GM18867 (cell line): ENCODE measurements at regions not wholly inside any gene's neighbourhood (a gene's known extent, or its start where the extent isn't known, plus 50 kb on each side); places are given as distances from the start of the nearest gene placed in this dataset.

Experiments used
- ATAC-seq: cut with Tn5 transposase; IDR thresholded peaks from one replicate; pipeline ENCODE4 v1.9.1; 2021; ENCODE audit warnings: mild to moderate bottlenecking, moderate library complexity; ENCODE audit not compliant: unreplicated experiment

DNA sequence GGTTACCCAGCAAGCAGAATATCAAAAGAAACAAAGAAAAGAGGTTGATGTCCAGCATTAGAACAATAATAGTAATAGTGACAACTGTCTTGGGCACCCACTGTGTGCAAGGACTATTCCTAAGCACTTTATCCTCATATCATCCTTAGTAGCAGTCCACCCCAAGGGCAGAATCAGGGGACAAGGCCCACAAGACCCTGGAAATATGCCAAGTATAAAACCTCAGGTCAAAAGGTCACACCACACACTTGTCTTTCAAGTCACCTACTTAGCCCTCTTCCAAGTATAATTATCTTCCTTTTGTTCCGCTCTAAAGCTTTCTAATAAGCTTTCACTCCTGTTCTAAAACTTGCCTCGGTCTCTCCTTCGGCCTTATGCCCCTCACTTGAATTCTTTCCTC lies 124.0 kb upstream of the STT3B start:
- ATAC-seq: no peak

DNA sequence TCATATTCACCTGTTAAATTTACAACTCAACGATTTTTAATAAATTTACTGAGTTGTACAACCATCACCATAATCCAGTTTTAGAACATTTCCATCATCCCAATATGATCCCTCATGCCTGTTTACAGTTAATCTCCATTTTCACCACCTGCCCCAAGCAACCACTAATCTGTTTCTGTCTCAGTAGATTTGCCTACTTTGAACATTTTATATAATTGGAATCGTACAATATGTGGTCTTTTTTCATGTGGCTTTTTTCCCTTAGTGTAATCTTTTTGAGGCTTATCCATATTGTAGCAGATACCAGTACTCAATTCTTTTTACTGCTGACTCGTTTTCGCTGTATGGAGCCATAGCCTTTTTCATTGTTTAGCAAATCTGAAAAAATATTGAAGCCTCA lies 123.3 kb upstream of the STT3B start:
- no peak for ATAC-seq

DNA sequence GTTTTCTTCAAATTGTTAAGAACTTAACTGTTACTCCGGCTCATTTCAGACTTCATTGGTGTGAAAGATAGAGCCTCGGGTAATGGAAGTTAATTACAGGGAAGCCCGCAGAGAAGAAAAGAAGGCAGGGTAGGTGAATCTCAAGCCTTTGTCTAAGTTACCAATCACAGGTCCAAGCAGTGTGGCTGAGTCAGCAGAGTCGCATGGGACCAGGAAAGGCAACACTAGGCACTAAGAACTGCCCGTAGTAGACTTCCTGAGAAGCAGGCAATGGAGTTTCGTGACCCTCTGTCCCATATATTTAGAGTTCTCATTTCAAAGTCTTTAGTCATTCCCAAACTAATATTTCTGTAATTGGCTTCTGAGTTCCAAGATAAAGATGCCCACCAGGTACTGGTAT lies 122.9 kb upstream of the STT3B start:
- no peak for ATAC-seq

DNA sequence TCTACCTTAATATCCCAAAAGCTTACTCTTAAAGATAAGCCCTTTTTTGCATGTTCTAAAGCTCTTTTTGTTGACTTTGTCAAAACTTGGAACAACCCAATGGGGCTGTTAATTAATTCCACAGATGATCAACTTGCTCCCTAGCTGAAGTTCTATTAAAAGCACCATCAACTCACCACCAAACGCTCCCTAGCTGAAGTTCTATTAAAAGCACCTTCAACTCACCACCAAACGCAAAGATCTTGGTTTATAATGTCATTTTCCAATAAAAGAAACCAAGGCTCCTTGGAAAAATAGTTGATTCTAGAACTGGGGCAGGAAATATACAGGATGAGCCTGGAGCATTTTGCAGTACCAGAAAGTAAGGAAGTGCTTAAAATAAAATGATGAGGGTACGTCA lies 122.3 kb upstream of the STT3B start:
- ATAC-seq: no peak

DNA sequence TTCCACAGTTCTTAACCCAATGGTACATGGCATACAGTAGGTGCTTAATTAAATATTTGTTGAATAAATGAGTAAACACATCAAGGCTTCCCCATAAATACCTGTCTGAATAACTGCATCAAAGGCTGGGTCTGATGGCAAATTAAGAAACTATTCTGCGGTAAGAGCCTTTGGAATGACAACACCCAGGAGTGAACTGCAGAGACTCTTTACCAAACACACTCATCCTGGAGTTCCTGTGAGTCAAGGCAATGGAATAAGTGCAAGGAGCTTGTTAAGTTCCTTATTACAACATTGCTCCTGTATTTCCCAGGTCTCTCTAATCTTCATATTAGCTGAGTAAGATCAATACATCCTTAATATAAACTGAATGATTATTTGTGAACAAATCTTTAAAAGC lies 119.9 kb upstream of the STT3B start:
- no peak for ATAC-seq

DNA sequence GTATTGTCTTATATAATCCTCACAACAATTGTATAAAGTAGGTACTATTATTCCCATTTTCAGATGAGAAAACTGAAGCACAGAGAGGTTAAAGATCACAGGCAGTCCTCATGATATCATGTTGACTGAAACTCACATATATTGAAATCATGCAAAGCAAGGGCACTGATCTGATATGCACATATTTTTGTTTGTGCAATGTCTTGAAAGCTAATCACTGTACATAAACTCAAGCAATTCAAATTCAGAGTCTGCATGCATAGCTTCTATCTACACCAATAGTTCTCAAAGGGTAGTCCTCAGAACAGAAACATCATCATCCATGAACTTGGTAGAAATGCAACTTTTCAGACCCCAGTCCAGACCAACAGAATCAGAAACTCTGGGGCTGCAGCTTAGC lies 119.2 kb upstream of the STT3B start:
- no peak for ATAC-seq

DNA sequence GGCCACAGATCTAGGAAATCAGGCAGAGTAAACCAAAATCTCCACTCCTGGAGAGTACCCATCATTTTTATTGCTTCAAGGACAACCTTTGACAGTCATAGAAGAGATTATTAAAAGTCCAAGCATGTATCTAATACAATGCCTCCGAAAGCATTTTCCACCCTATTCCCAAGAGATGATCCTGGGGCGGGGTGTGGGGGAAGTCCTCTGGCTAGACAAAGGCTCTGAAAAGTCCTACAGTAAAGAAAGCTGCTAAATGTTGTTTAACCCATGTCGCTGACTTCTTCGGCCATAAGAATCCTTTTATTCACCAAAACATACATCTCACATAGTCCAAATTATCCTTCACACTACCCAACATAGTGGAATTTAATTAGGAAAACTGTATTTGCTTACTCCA lies 115.7 kb upstream of the STT3B start:
- ATAC-seq: no peak

DNA sequence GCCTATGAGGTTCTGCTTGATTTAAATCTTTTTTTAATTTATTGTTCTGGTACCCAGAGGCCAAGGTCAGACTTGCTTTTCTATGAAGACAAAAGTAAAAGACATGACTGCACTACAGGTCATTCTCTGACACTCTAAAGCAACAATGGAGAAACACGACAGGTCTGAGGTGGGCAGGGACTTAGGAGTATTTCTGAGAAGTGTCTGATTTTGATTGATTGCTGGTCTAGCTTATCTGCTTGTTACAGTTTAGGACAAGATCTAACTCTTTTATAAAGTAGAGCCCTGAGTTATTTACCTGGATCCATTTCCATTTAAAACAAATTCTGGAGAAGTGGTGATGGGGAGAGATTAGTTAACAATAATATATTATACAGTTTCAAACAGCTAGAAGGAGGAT lies 115.2 kb upstream of the STT3B start:
- ATAC-seq: no peak

DNA sequence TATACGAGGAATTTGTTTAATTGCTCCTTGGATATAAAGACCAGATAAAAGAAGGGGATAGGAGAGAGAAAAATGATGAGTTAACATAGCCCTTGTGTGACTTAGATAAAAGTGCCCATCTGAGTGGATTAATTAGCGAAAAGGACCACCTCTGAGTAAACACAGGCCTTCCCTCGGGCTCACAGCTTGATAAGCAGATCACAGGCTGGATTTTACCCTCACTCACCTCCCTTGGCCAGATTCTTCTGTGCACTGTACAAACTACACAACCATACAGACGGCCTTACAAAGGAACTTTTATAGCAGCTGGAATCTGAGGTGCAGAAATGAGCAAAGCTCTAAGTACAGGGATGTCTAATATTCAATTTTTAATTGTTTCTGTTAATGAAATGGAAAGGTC lies 112.4 kb upstream of the STT3B start:
- no peak for ATAC-seq

DNA sequence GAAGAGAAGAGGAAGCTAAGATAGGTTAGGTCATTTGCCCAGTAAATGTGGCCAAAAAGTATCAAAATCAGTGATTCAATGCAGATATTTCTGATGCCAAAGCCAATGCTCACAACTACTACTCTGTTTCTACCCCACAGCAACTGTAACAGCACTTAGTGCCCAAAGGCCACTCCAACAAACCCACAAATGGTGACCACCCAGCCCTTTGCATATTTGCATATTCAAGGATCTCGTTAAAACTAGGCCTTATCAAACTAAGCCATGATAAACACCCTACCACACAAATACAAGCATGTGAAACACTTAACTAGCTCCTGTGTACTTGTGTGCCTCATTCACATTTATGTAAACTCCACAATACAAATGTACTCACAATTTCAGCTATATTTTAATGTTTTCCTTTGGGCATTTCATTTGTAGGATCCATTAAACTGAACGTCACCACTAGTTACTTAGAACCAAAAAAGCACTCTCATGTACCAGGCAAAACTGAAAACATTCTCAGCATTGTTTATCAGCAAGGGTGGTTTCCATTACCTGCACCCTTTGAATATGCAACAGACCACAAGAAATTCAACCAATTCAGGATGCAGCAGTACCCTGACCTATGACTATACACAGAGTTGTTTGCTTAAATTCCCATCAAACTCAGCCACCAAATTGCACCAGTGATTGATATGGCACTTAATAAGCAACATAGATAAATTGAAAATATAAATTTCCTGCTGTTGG lies 111.2 kb upstream of the STT3B start:
- peak; percentile 74 for ATAC-seq

DNA sequence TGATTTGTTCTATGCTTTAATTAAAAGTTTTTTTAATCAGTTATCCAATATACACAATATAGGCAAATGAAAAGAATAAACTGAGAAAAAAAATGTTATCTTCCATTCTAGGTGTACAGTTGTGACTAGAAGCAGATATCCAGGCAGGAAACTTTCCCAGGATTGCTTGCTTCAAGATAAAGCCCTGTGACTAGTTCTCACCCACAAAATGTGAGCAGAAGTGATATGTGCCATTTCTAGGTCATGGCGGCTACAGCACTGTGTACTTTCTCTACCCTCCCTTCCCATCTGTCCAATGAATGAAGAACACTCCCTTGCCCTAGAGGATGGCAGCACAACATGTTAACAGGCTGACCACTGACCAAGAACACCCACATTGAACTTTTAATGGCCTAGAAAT lies 110.5 kb upstream of the STT3B start:
- no peak for ATAC-seq

DNA sequence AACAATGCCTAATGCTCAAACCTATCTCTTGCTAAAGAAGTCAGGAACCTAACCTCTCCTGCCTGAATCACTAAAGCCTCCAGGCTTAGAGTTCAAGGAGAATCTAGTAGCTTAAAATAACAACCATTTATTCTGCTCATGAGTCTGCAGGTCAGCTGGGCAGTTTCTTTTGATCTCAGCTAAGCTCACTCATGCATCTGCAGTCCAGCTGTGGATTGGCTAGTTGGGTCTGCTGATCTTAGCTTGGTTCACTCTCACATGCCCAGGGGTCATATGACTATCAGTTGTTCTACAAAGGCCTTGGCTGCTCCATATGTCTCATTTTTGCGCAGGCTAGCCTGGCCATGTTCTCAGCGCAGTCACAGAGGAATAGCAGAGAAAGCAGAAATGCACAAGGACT lies 109.2 kb upstream of the STT3B start:
- no peak for ATAC-seq

DNA sequence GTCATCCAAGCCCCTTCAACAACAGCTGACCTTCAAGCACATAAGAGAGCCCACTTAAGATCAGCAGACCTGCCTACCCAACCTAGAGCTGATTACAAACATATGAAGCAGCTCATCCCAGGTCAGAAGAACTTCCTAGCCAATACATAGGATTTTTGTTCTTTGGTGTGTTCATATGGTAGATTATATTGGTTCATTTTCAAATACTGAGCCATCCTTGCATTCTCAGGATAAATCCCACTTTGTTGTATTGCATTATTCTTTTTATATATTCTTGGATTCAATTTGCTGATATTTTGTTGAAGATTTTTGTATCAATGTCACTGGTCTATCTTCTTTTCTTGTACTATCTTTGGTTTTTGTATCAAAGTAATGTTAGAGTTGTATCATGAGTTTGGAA lies 107.3 kb upstream of the STT3B start:
- ATAC-seq: no peak

DNA sequence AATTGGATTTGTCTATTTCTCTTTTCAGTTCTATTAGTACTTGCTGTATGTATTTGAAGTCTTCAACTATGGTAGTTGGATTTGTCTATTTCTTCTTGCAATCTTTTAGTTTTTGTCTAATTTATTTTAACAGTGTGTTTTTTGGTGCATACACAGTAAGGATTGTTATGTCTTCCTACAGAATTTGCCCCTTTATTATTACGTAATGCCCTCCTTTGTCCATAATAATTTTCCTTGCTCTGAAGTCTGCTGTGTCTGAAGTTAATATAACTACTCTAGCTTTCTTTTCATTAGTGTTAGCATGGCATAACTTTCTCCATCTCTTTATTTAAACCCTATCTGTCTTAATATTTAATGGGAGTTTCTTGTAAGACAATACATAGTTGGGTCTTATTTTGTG lies 105.1 kb upstream of the STT3B start:
- no peak for ATAC-seq

DNA sequence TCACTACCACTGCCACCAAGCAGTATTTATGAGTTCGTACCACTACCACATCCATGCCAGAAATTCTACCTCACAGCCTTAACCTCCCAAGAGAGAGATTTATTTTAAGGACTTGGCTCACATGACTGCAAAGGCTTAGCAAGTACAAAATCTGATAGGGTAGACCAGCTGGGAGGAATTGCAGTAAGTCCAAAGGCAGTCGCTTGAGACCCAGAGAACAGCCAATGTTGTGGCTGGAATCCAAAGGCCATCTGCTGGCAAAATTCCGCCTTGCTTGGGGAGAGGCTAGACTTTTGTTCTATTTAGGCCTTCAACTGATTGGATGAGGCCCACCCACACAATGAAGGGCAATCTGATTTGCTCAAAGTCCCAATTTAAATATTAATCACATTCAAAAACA lies 101.4 kb upstream of the STT3B start:
- no peak for ATAC-seq

DNA sequence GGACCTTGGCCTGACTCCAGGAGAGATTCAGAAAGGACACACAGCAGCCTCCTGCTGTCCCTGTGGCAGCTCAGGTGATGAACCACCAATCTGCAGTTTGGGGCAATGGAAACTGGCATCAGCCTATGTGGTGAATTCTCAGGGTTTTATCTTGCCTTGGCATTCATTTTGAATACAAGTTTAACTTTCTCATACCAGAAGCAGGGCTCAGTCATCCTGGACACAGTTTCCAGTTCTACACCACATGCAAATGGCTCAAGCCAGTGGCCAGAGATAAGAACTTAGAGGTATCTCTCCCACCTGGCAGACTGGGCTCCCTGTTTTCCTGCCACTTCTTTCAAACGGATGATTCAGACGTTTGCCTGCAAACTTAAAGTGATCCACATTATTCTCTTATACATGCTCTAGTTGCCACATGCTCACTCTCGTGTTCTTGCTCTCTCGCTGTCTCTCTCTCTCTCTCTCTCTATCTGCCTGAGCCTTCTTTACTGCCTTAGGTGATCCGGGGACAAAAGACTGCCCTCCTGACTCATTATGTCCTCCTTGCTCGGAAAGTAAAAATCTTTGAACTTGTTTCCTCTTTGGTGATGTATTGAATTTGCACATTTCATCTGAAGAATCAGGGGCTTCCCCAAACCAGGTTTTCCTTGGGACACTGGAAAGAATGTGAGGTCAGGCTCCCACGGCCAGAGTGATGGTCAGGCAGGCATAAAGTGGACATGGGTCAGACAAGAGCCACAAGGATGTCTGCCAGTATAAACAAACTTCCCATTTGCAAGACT lies 99.6 kb upstream of the STT3B start:
- ATAC-seq: no peak

DNA sequence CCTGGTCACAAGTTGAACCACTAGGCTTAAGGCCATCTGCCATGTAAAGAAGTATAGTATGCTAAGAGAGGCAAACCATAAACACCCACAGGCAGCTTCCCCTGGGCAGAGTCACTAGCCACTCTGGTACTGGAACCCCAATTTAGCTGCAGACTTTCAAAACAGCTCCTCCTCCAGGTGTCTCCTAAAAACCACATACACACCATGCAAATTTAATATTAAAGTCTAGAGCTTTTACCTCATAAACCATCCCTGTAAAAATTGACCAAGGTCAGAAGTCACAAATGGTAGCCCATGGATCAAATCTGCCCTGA lies 99.1 kb upstream of the STT3B start:
- peak; percentile 61 for ATAC-seq

DNA sequence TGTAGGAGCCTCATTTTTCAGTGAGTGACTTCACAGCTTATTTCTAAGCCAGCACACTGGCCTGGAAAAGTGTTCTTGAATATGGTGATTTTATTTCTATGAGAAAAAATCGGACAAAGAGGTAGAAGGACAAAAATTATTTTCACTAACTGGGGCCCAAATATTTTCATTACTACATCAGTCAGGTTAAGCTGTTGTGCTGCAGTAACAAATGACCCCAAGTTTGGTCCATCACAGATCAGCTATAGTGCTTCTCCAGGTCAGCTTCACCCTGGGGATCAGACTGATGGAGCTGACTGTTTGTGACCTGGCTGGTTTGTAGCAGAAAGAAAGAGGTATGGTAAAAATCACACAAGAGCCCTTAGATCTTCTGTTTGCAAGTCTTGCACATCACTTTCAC lies 97.9 kb upstream of the STT3B start:
- no peak for ATAC-seq

DNA sequence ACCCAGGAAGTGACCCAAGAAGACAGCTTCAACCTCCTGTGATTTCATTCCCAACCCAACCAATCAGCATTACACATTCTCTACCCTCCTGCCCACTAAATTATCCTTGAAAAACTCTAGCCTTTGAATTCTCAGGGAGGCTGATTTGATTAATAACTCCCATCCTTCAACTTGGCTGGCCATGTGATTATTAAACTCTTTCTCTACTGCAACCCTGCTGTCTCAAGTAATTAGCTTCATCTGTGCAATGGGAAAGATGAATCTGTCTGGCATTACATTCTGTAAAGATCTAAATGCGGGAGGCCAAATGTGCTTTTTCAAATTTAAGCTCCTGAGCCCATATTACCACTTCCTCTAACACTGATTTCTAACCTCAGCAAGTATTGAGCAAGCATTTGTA lies 95.9 kb upstream of the STT3B start:
- ATAC-seq: no peak

DNA sequence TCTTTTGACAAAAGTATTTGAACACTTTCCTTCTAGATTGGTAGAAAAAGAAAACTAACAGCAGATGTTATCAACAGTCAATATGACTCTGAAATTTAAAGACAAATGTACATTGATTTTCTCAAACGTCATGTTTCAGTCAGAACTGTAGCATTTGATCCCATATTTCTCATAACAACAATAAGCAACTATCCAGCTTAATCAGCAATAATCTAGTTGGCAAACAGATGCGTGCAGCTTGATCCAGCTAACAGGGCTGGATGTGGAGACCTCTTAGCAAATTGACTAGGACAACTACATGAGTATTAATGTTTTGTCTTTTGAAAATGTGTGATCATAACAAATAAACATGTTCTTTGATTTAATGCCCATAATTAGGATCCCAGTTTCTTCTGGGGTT lies 94.0 kb upstream of the STT3B start:
- ATAC-seq: no peak

DNA sequence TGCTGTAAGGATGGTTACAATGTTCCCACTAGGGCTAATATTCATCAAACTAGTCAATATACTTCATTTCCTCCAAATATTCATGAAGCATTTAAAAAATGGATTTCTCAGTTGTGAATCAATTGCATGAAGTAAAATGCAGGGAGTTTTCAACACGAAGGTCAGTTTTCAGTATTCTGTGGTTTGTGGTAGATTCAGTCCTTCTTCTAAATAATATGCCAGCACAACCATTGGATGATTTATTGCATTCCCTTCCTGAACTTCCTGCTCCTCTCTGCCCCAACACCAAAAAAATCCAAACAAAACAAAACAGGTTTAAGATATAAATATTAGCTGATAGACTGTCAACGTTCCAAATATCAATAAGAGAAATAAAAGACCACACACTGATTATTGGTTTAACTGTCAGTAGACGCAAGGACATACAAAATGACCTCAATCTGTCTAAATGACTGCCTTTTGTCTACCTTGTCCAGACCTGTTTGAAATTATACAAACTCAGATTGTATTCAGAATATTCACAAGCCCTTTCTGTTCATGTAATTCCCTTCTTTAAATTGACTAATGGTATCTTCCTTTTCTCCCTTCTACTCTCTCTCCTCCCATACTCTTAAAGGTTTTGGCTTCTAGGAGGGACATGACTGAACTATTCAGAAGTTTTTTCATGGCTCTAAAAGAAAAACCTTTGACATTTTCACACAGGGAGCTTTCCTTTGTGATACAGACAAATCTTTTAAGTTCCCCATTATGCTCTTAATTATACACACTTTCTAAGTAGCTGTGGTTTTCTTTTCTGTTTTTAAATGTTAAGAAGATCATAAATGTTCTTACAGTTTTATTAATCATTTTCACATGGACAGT lies 92.6 kb upstream of the STT3B start:
- no peak for ATAC-seq

DNA sequence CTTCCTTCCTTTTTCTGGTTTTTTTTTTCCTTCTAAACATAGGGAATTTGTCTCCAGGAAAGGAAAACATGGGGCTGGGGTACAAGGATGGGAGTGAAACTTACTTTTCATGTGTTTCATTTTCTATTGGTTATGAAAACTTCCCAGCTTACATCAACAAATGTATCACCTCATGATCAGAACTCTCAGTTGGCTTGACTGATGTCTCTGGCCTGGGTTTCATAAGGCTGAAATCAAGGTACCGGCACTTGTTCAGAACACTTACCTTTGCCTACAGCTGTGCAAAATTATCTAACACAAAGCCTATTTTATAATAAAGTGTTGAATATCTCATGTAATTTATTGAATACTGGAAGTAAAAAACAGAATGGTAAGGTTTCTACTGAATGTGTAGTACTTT lies 91.8 kb upstream of the STT3B start:
- no peak for ATAC-seq
